SH-SY5Y (cell line): ENCODE measurements at regions not wholly inside any gene's neighbourhood (a gene's known extent, or its start where the extent isn't known, plus 50 kb on each side); places are given as distances from the start of the nearest gene placed in this dataset.

Experiments
- GATA2 ChIP-seq: IDR thresholded peaks from 2 replicates; pipeline ENCODE4 v1.6.1; 2011; ENCODE audit warnings: mild to moderate bottlenecking, low read depth, low read length
- GATA3 ChIP-seq: IDR thresholded peaks from 2 replicates; pipeline ENCODE4 v1.6.1; 2011; ENCODE audit warnings: low read depth, mild to moderate bottlenecking, low read length, moderate library complexity

GRCh38 chr3:139835830-139836683 lies 98.9 kb upstream of the CLSTN2 start:
- no peak for TF ChIP-seq GATA2
- no peak for TF ChIP-seq GATA3
